Calu3 (cell line): ENCODE measurements at regions not wholly inside any gene's neighbourhood (a gene's known extent, or its start where the extent isn't known, plus 50 kb on each side); places are given as distances from the start of the nearest gene placed in this dataset.

Experiments
- BruUV-seq: library from RNA; stranded (reverse); fragments of 400-500 nt; replicated peaks from 2 replicates; lab custom pipeline; 2021; lab: Mats Ljungman, UMichigan
- CTCF ChIA-PET: fragments of 300-600 bp; sonication (Branson Sonifier 250); formaldehyde crosslinking; loops from one replicate; lab custom pipeline; 2022; ENCODE audit warnings: antibody characterized with exemption; lab: Charles Lee
- DNase-seq: peaks from one replicate; pipeline ENCODE4 v3.0.0; 2022
- H3K27ac Mint-ChIP-seq: one replicate; pipeline ENCODE4 v1.8.0; 2022; ENCODE audit warnings: mixed read lengths; ENCODE audit not compliant: unreplicated experiment
- H3K27me3 Mint-ChIP-seq: one replicate; pipeline ENCODE4 v1.8.0; 2022; ENCODE audit warnings: mixed read lengths; ENCODE audit not compliant: unreplicated experiment
- H3K36me3 Mint-ChIP-seq: one replicate; pipeline ENCODE4 v1.8.0; 2022; ENCODE audit warnings: mild to moderate bottlenecking, moderate library complexity, mixed read lengths; ENCODE audit not compliant: insufficient read depth, unreplicated experiment
- H3K4me1 Mint-ChIP-seq: one replicate; pipeline ENCODE4 v1.8.0; 2022; ENCODE audit warnings: mild to moderate bottlenecking, low read depth, mixed read lengths; ENCODE audit not compliant: unreplicated experiment
- H3K4me3 Mint-ChIP-seq: one replicate; pipeline ENCODE4 v1.8.0; 2022; ENCODE audit warnings: mild to moderate bottlenecking, low read depth, moderate library complexity, mixed read lengths; ENCODE audit not compliant: unreplicated experiment
- H3K9me3 Mint-ChIP-seq: one replicate; pipeline ENCODE4 v1.8.0; 2022; ENCODE audit warnings: low read depth, mixed read lengths; ENCODE audit not compliant: unreplicated experiment
- intact Hi-C: fragments of 100-400 bp; cut with micrococcal nuclease; formaldehyde crosslinking; loops from one replicate; pipeline ENCODE4 v1.10.0; 2022; ENCODE audit not compliant: unreplicated experiment
- TF ChIP-seq, protein P1 (sequence below): fragments of 200-600 bp; IDR thresholded peaks from one replicate; pipeline ENCODE4 v1.8.0; 2022; ENCODE audit warnings: antibody characterized with exemption; ENCODE audit not compliant: unreplicated experiment

DNA sequence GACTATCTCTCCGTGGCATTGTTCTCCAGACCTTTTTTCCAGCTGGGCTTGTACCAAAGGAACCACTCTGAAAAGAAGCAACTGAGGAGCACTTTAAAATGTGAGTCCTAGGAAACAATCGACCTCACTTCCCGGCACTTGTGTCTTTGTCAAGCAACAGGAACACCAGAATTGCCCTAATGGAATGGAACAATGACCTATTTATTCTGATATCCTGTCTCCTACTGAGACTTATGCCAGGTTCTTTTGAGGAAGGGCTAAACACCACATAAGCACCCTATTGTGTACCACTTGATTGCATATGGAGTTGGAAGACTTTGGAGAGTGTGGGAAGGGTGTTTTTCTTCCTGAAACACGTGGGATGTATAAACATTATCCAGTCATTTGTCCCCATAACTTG is 56.8 kb upstream of the TGFBR2 start:
- Mint-ChIP-seq H3K4me1 (peaks cover 57% of the 10 kb centered on the region), H3K27me3 (no peaks in the 10 kb centered on the region), H3K9me3 (no peaks in the 10 kb centered on the region), H3K4me3 (no peak overlapping the region), H3K27ac (no peak overlapping the region), H3K36me3 (no peaks in the 10 kb centered on the region)
- no peak for DNase-seq
- CTCF ChIA-PET, result no interaction called here
- intact Hi-C loops, result no loop called here
- TF ChIP-seq, protein P1, sequence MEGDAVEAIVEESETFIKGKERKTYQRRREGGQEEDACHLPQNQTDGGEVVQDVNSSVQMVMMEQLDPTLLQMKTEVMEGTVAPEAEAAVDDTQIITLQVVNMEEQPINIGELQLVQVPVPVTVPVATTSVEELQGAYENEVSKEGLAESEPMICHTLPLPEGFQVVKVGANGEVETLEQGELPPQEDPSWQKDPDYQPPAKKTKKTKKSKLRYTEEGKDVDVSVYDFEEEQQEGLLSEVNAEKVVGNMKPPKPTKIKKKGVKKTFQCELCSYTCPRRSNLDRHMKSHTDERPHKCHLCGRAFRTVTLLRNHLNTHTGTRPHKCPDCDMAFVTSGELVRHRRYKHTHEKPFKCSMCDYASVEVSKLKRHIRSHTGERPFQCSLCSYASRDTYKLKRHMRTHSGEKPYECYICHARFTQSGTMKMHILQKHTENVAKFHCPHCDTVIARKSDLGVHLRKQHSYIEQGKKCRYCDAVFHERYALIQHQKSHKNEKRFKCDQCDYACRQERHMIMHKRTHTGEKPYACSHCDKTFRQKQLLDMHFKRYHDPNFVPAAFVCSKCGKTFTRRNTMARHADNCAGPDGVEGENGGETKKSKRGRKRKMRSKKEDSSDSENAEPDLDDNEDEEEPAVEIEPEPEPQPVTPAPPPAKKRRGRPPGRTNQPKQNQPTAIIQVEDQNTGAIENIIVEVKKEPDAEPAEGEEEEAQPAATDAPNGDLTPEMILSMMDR, result no peak
- BruUV-seq, result no TSS peak

DNA sequence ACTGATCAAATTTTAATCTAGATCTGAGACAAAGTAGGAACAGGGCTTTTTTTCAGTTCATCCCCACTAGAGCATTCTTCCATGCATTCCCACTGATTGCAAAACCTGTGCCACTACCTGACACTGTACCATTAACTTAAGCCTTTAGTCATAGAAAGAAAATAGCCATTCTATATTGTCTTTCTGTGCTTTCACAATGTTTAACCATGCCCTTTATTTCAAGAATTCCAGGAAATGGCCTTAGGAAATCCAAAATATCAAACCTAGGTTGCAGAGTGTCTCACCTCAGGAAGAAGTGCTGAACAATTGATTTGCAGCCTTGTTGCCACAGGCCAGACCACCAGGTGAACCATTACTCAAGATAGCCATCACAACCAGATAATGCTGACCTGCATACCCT is 56.2 kb upstream of the TGFBR2 start:
- Mint-ChIP-seq H3K9me3 (no peaks in the 10 kb centered on the region), H3K27me3 (no peaks in the 10 kb centered on the region), H3K4me1 (peaks cover 51% of the 10 kb centered on the region), H3K4me3 (no peak overlapping the region), H3K36me3 (no peaks in the 10 kb centered on the region), H3K27ac (no peak overlapping the region)
- no peak for DNase-seq
- intact Hi-C loops, result no loop called here
- CTCF ChIA-PET, result no interaction called here
- TF ChIP-seq, protein P1, result no peak
- BruUV-seq, result no TSS peak

DNA sequence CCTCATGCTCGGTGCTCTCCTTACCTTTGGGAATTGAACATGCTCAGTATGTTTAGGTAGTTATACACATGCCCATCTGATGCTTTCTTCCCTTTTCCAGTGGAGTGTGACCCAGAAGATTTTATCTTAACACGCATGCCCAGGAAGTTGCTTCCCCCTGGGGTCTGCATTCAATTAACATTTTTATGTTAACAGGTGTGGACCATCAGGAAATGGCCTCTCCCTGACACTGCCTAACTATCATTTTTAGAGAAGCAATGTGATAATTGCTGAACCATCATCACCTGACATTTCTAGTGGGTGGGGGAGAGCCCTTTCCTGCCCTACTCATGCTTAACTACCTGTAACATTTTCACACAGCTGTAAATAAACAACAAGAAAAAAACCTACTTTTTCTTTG is 55.1 kb upstream of the TGFBR2 start:
- BruUV-seq, result no TSS peak
- no peaks in the 10 kb centered on the region for H3K27me3 Mint-ChIP-seq
- H3K4me1 Mint-ChIP-seq, result peaks cover 45% of the 10 kb centered on the region
- H3K27ac Mint-ChIP-seq, result no peak overlapping the region
- DNase-seq, result no peak
- H3K9me3 Mint-ChIP-seq, result no peaks in the 10 kb centered on the region
- intact Hi-C loops, result no loop called here
- TF ChIP-seq, protein P1, result no peak
- CTCF ChIA-PET, result interaction anchor here (1.0 to 1.1 kb wide), 2 partner anchors 72 to 227 kb away, joined by 4 to 14 read pairs; no protein-coding TSS in a partner anchor
- no peak overlapping the region for H3K4me3 Mint-ChIP-seq
- no peaks in the 10 kb centered on the region for H3K36me3 Mint-ChIP-seq

DNA sequence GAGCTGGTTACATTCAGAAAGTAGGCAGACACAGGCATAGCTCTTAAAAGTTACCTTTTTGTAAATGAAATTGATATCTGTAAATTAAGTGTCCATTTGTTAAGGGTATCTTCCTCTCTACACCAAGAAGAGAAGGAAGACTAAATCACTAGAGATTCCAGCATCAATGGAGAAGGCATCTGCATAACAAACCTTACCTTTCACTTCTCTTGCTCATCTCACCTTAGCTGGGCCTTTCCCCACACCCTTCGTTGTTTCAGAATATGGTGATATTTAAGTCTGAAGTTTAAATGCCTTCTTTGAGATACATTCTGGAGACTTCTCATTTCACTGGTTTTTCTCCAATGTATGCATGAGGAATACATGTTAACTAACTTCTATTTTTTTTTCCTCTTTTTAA is 54.5 kb upstream of the TGFBR2 start:
- no peak for DNase-seq
- Mint-ChIP-seq H3K27me3 (no peaks in the 10 kb centered on the region), H3K27ac (no peak overlapping the region), H3K9me3 (no peaks in the 10 kb centered on the region), H3K36me3 (no peaks in the 10 kb centered on the region), H3K4me1 (peaks cover 45% of the 10 kb centered on the region), H3K4me3 (no peak overlapping the region)
- CTCF ChIA-PET, result interaction anchor here (1.0 to 1.1 kb wide), 2 partner anchors 71 to 227 kb away, joined by 4 to 14 read pairs; no protein-coding TSS in a partner anchor
- no TSS peak for BruUV-seq
- intact Hi-C loops, result no loop called here
- TF ChIP-seq, protein P1, result no peak
